Left forelimb (tissue), 1 donor: ENCODE measurements at regions not wholly inside any gene's neighbourhood (a gene's known extent, or its start where the extent isn't known, plus 50 kb on each side); places are given as distances from the start of the nearest gene placed in this dataset.

Source experiments
- DNase-seq: peaks from one replicate; pipeline ENCODE4 v3.0.0-alpha.2; 2018; ENCODE audit warnings: low spot score

- no peak for DNase-seq
These were observed 512.2 kb upstream of the ALCAM start for GRCh38 chr3:104854468-104854867.

GRCh38 chr3:104855702-104856101 lies 511.0 kb upstream of the ALCAM start:
- no peak for DNase-seq

GRCh38 chr3:104856741-104857140 lies 510.0 kb upstream of the ALCAM start:
- no peak for DNase-seq

GRCh38 chr3:104868291-104868690 lies 498.4 kb upstream of the ALCAM start:
- DNase-seq = no peak

GRCh38 chr3:104870276-104870675 lies 496.4 kb upstream of the ALCAM start:
- no peak for DNase-seq

- no peak for DNase-seq
These were observed 493.4 kb upstream of the ALCAM start for GRCh38 chr3:104873331-104873730.

GRCh38 chr3:104878395-104878794 lies 488.3 kb upstream of the ALCAM start:
- DNase-seq = no peak

GRCh38 chr3:104879919-104880318 lies 486.8 kb upstream of the ALCAM start:
- no peak for DNase-seq

GRCh38 chr3:104885214-104885814 lies 481.4 kb upstream of the ALCAM start:
- DNase-seq = no peak

- no peak for DNase-seq
These were observed 480.3 kb upstream of the ALCAM start for GRCh38 chr3:104886220-104886995.

GRCh38 chr3:104887069-104887468 lies 479.6 kb upstream of the ALCAM start:
- DNase-seq = no peak

- no peak for DNase-seq
These were observed 479.1 kb upstream of the ALCAM start for GRCh38 chr3:104887619-104888018.

- DNase-seq = no peak
These were observed 474.7 kb upstream of the ALCAM start for GRCh38 chr3:104892044-104892443.

GRCh38 chr3:104896624-104897023 lies 470.1 kb upstream of the ALCAM start:
- no peak for DNase-seq

GRCh38 chr3:104901396-104901795 lies 465.3 kb upstream of the ALCAM start:
- no peak for DNase-seq

- DNase-seq = no peak
These were observed 463.6 kb upstream of the ALCAM start for GRCh38 chr3:104903064-104903463.

- no peak for DNase-seq
These were observed 460.6 kb upstream of the ALCAM start for GRCh38 chr3:104906001-104906639.

- no peak for DNase-seq
These were observed 459.2 kb upstream of the ALCAM start for GRCh38 chr3:104907507-104907906.

GRCh38 chr3:104908761-104909160 lies 457.9 kb upstream of the ALCAM start:
- no peak for DNase-seq

- DNase-seq = no peak
These were observed 457.5 kb upstream of the ALCAM start for GRCh38 chr3:104909198-104909597.

- no peak for DNase-seq
These were observed 457.0 kb upstream of the ALCAM start for GRCh38 chr3:104909721-104910120.

- DNase-seq = no peak
These were observed 455.3 kb upstream of the ALCAM start for GRCh38 chr3:104911376-104911775.

GRCh38 chr3:104916971-104917370 lies 449.7 kb upstream of the ALCAM start:
- DNase-seq = no peak
